Gastrocnemius medialis (tissue), 4 donors: ENCODE measurements at regions not wholly inside any gene's neighbourhood (a gene's known extent, or its start where the extent isn't known, plus 50 kb on each side); places are given as distances from the start of the nearest gene placed in this dataset.
"Not testable (repeated sequence)": the region's sequence is repeated elsewhere in the genome, so short reads cannot be mapped to it uniquely, and the experiment has no call there.

Experiments
- ATAC-seq, 2 donors: fragments of 150-250 bp; one replicate each; pipeline ENCODE4 v1.9.1; 2016
- DNase-seq, 2 donors: peaks; one replicate each; pipeline ENCODE4 v3.0.0-alpha.2; 2019
- H3K27ac ChIP-seq, 4 donors: fragments of 200-600 bp; sonication (generic); 1 replicate in 1 of 4; 2 replicates in 3 of 4; pipeline ENCODE4 v1.5.1; 2016 to 2018; ENCODE audit warnings: mild to moderate bottlenecking in 2 of 4, moderate library complexity in 1 of 4
- H3K27me3 ChIP-seq, 3 donors: fragments of 200-600 bp; sonication (generic) in 2 of 3; 1 replicate in 1 of 3; 2 replicates in 2 of 3; pipeline versions ENCODE4 v1.5.1 to v1.6.0; 2016 to 2019; ENCODE audit warnings: mild to moderate bottlenecking in 1 of 3, moderate library complexity in 1 of 3
- H3K36me3 ChIP-seq, 2 donors: fragments of 200-600 bp; sonication (generic) in 1 of 2; one replicate each; pipeline ENCODE4 v1.5.1; 2017 to 2018
- H3K4me1 ChIP-seq, 2 donors: fragments of 200-600 bp; sonication (generic) in 1 of 2; one replicate each; pipeline ENCODE4 v1.5.1; 2016 to 2017; ENCODE audit warnings: mild to moderate bottlenecking in 2 of 2
- H3K4me3 ChIP-seq, 4 donors: fragments of 200-600 bp; sonication (generic) in 3 of 4; 1 replicate in 1 of 4; 2 replicates in 3 of 4; pipeline ENCODE4 v1.5.1; 2016 to 2019; ENCODE audit warnings: mild to moderate bottlenecking in 2 of 4
- H3K9me3 ChIP-seq, 3 donors: fragments of 200-600 bp; sonication (generic) in 2 of 3; 1 replicate in 1 of 3; 2 replicates in 2 of 3; pipeline ENCODE4 v1.5.1; 2016 to 2019
- POLR2A ChIP-seq, 2 donors: fragments of 450-650 bp; IDR thresholded peaks; one replicate each; pipeline ENCODE4 v1.6.1; 2017; ENCODE audit warnings: antibody characterized with exemption in 2 of 2, mild to moderate bottlenecking in 2 of 2, moderate library complexity in 2 of 2
- in situ Hi-C, 4 donors: fragments of 200-750 bp; cut with MboI; loops; one replicate each; pipeline versions ENCODE4 v1.15.0 to v1.8.0; 2017; ENCODE audit warnings: low sequenced_read_pairs in 4 of 4
- intact Hi-C: fragments of 100-400 bp; cut with DNase I; formaldehyde crosslinking; loops from one replicate; pipeline ENCODE4 v1.15.1; 2023; ENCODE audit warnings: low total_unique reads
- TF ChIP-seq, protein P1 (sequence below), 5 experiments: fragments of 450-650 bp in 3 of 5; fragments of 200-600 bp in 2 of 5; sonication (generic) in 2 of 5; IDR thresholded peaks in 4 of 5; conservative IDR thresholded peaks in 1 of 5; 1 replicate in 4 of 5; 2 replicates in 1 of 5; pipeline ENCODE4 v1.5.1; 2016 to 2019; ENCODE audit warnings: antibody characterized with exemption in 5 of 5, mild to moderate bottlenecking in 3 of 5, moderate library complexity in 3 of 5

DNA sequence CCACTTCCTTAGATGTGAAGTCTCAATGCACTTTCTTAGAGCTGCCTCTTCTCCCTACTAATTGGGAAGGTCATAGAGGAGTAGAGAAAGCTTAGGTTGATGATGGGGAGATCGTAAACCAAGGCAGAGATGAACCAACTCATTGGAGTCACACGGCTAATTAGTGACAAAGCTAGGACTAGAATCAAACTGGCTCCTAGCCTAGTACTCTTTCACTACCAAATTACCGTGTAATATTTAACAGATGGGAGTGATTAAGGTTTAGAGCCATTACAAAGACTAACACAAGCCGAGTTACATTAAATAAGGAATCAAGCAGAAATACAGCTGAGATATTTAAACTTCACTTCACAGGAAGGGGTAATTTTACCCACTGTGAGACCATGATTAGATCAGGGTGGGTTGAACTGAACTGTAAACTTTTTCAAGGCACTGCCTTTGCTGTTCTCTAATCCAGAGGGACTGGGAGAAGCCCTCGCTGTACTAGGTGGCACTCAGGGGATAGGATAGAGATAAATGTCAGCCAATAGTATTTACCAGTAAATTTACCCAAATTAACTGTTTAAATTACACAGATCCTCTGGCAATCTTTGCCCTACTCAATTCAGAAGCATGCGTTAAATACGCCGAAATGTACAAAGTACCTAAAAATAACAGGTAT, 166.4 kb upstream of the PIK3R1 start:
- in situ Hi-C loops, result no loop called here
- H3K4me3 ChIP-seq, result no peak overlapping the region
- intact Hi-C loops, result loop anchor here (5.0 to 10.0 kb wide), 4 partner anchors 244 to 804 kb away; no protein-coding TSS in a partner anchor

DNA sequence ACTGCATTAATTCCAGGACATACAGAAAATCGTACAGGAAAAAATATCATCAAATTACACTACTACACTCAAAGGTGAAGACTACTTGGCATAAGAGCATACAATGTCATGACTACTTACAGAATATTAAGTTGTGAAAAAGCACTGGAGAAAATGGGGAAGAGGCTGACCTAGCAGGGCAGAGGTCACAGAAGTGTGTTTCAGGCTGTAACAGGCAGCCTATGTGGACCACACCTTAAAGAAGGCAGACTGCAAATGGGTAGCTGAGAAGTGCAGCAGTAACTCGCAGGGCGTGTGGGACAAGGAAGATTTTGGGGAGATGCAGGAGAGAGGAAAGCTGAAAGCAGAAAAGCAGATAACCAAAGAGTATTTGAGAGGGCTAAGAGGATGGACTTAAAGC, 167.0 kb upstream of the PIK3R1 start:
- ATAC-seq (no peak), DNase-seq (no peak)
- Histone ChIP-seq H3K4me3 (no peak overlapping the region), H3K27ac (no peak overlapping the region), H3K9me3 (no peaks in the 10 kb centered on the region), H3K4me1 (peaks cover 0 to 3% of the 10 kb centered on the region in 2 donors), H3K27me3 (no peaks in the 10 kb centered on the region), H3K36me3 (no peaks in the 10 kb centered on the region)
- in situ Hi-C loops, result no loop called here
- intact Hi-C loops, result loop anchor here (5.0 to 10.0 kb wide), 4 partner anchors 244 to 804 kb away; no protein-coding TSS in a partner anchor
- TF ChIP-seq, protein P1, sequence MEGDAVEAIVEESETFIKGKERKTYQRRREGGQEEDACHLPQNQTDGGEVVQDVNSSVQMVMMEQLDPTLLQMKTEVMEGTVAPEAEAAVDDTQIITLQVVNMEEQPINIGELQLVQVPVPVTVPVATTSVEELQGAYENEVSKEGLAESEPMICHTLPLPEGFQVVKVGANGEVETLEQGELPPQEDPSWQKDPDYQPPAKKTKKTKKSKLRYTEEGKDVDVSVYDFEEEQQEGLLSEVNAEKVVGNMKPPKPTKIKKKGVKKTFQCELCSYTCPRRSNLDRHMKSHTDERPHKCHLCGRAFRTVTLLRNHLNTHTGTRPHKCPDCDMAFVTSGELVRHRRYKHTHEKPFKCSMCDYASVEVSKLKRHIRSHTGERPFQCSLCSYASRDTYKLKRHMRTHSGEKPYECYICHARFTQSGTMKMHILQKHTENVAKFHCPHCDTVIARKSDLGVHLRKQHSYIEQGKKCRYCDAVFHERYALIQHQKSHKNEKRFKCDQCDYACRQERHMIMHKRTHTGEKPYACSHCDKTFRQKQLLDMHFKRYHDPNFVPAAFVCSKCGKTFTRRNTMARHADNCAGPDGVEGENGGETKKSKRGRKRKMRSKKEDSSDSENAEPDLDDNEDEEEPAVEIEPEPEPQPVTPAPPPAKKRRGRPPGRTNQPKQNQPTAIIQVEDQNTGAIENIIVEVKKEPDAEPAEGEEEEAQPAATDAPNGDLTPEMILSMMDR (IDR thresholded peaks at IDR 0.05 in 4 of 5, conservative IDR thresholded peaks at IDR 0.05 in 1 of 5), result no peak
- TF ChIP-seq POLR2A (IDR thresholded peaks at IDR 0.05), result no peak

More for the DNA sequence above, 166.4 kb upstream of the PIK3R1 start:
- Histone ChIP-seq H3K27me3 (no peaks in the 10 kb centered on the region), H3K27ac (no peak overlapping the region), H3K9me3 (no peaks in the 10 kb centered on the region), H3K4me1 (peaks cover 0 to 3% of the 10 kb centered on the region in 2 donors), H3K36me3 (no peaks in the 10 kb centered on the region)
- TF ChIP-seq, protein P1 (IDR thresholded peaks at IDR 0.05 in 4 of 5, conservative IDR thresholded peaks at IDR 0.05 in 1 of 5), result no peak
- TF ChIP-seq POLR2A (IDR thresholded peaks at IDR 0.05), result no peak
- ATAC-seq (no peak), DNase-seq (no peak)

DNA sequence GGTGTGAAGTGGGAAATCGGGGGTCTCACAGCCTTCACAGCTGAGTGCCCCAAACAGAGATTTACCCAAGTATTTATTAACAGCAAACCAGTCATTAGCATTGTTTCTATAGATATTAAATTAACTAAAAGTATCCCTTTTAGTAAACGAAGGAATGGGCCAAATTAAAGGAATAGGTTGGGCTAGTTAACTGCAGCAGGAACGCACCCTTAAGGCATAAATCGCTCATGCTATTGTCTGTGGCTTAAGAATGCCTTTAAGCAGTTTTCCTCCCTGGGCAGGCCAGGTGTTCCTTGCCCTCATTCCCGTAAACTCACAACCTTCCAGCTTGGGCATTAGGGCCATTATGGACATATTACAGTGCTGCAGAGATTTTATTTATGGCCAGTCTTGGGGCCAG, 167.5 kb upstream of the PIK3R1 start:
- H3K4me1 ChIP-seq, H3K4me3 ChIP-seq, H3K27me3 ChIP-seq, DNase-seq, H3K27ac ChIP-seq, ATAC-seq, H3K36me3 ChIP-seq, H3K9me3 ChIP-seq, in situ Hi-C loops: not testable (repeated sequence)
- intact Hi-C loops, result loop anchor here (5.0 to 10.0 kb wide), 4 partner anchors 243 to 803 kb away; no protein-coding TSS in a partner anchor

DNA sequence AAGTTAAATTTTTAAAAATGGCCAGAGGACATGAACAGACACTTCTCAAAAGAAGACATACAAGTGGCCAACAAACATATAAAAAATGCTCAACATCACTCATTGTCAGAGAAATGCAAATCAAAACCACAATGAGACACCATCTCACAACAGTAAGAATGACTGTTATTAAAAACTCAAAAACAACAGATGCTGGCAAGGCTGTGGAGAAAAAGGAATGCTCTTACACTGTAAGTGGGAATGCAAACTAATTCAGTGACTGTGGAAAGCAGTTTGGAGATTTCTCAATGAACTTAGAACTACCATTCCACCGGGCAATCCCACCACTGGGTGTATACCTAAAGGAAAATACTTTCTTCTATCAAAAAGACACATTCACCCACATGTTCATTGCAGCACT, 168.5 kb upstream of the PIK3R1 start:
- Histone ChIP-seq H3K9me3 (no peaks in the 10 kb centered on the region), H3K36me3 (no peaks in the 10 kb centered on the region), H3K27ac (peak overlapping the region; percentile 63 to 74 (median 64)), H3K4me3 (no peak overlapping the region), H3K4me1 (peaks cover 0 to 3% of the 10 kb centered on the region in 2 donors), H3K27me3 (no peaks in the 10 kb centered on the region)
- intact Hi-C loops (loop anchor here (5.0 to 10.0 kb wide), 4 partner anchors 242 to 802 kb away; no protein-coding TSS in a partner anchor), in situ Hi-C loops (no loop called here)
- ATAC-seq, result no peak
- DNase-seq, result no peak
- TF ChIP-seq, protein P1 (IDR thresholded peaks at IDR 0.05 in 4 of 5, conservative IDR thresholded peaks at IDR 0.05 in 1 of 5), result no peak
- TF ChIP-seq POLR2A (IDR thresholded peaks at IDR 0.05), result no peak

DNA sequence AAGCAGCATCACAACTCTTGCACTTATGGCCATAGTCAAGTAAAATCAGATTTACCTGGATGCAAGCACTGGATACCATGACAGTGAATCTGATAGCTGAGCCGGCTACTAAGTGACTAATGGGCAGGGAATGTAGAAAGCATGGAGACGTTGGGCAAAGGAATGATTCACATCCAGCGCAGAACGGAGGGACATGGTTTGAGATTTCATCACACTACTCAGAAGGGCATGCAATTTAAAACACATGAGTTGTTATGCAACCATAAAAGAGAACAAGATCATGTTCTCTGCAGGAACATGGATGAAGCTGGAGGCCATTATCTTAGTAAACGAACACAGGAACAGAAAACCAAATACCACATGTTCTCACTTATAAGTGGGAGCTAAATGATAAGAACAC, 169.1 kb upstream of the PIK3R1 start:
- intact Hi-C loops (loop anchor here (1.0 to 10.0 kb wide), 5 partner anchors 169 to 802 kb away; partner anchors contain the start of gene PIK3R1), in situ Hi-C loops (no loop called here)
- no peak for TF ChIP-seq POLR2A (IDR thresholded peaks at IDR 0.05)
- TF ChIP-seq, protein P1 (IDR thresholded peaks at IDR 0.05 in 4 of 5, conservative IDR thresholded peaks at IDR 0.05 in 1 of 5), result peak in 1 of 5 experiments; percentile 22
- H3K9me3 ChIP-seq, result no peaks in the 10 kb centered on the region
- H3K4me3 ChIP-seq, result no peak overlapping the region
- ATAC-seq (peak; percentile 97 to 100), DNase-seq (peak; percentile 54 to 84)
- H3K4me1 ChIP-seq, result peaks cover 0 to 3% of the 10 kb centered on the region in 2 donors
- peak overlapping the region; percentile 63 to 74 (median 64) for H3K27ac ChIP-seq
- no peaks in the 10 kb centered on the region for H3K27me3 ChIP-seq
- no peaks in the 10 kb centered on the region for H3K36me3 ChIP-seq
